HepG2 (cell line): ENCODE measurements at regions not wholly inside any gene's neighbourhood (a gene's known extent, or its start where the extent isn't known, plus 50 kb on each side); places are given as distances from the start of the nearest gene placed in this dataset.

Source experiments
- ATAC-seq: fragments of 200-7000 bp; cut with Tn5 transposase; 3 replicates; pipeline ENCODE4 v1.9.1; 2020; ENCODE audit warnings: mild to moderate bottlenecking, moderate library complexity
- BruUV-seq: library from RNA; stranded (reverse); fragments of 400-500 nt; replicated peaks from 2 replicates; lab custom pipeline; 2021; lab: Mats Ljungman, UMichigan
- CTCF ChIA-PET: fragments of 300-600 bp; formaldehyde crosslinking; extraction: SDS; loops from one replicate; lab custom pipeline; 2021; ENCODE audit warnings: low total read pairs, inconsistent platforms, low intra/inter-chr PET ratio; lab: Yijun Ruan, JAX
- POLR2A ChIA-PET: fragments of 350-600 bp; sonication (Branson Sonifier 250); formaldehyde crosslinking; loops from one replicate; lab custom pipeline; 2020; ENCODE audit warnings: antibody characterized with exemption, inconsistent platforms; lab: Yijun Ruan, JAX
- DNase-seq: peaks from one replicate; pipeline ENCODE4 v3.0.0-alpha.2; 2015; ENCODE audit warnings: low spot score
- FAIRE-seq: peaks from 3 replicates; lab custom pipeline; 2011; peaks lifted over from hg19 to GRCh38; lab: Jason Lieb, UNC
- H2AFZ ChIP-seq: one replicate; pipeline ENCODE4 v1.6.1; 2011; ENCODE audit warnings: low read length, inconsistent platforms
- H3K27ac ChIP-seq: fragments of 300-600 bp; 3 replicates; pipeline ENCODE4 v1.8.0; 2011; ENCODE audit warnings: mixed run types, mild to moderate bottlenecking, mixed read lengths, low read length, inconsistent platforms; ENCODE audit not compliant: insufficient read depth; ENCODE audit errors: extremely low read length
- H3K27me3 ChIP-seq, 2 experiments: fragments of 200-600 bp in 1 of 2; 2 replicates in 1 of 2; 3 replicates in 1 of 2; pipeline versions ENCODE4 v1.6.0 to v1.8.0; 2011; ENCODE audit warnings: low read length in 2 of 2, mild to moderate bottlenecking in 2 of 2, moderate library complexity in 2 of 2, inconsistent platforms in 1 of 2; ENCODE audit not compliant: insufficient read depth in 2 of 2, control insufficient read depth in 1 of 2
- H3K36me3 ChIP-seq, 2 experiments: fragments of 200-600 bp in 1 of 2; replicated peaks in 1 of 2; 2 replicates in 1 of 2; 3 replicates in 1 of 2; pipeline versions ENCODE4 v1.5.1 to v1.8.0; 2011; ENCODE audit warnings: low read length in 2 of 2, inconsistent platforms in 1 of 2; ENCODE audit not compliant: insufficient read depth in 2 of 2, control insufficient read depth in 1 of 2
- H3K4me1 ChIP-seq: 2 replicates; pipeline ENCODE4 v1.5.1; 2012; ENCODE audit warnings: low read length, inconsistent platforms; ENCODE audit not compliant: insufficient read depth
- H3K4me2 ChIP-seq: 2 replicates; pipeline ENCODE4 v1.6.0; 2011; ENCODE audit warnings: low read depth, low read length, inconsistent platforms
- H3K4me3 ChIP-seq, 3 experiments: fragments of 200-600 bp in 1 of 3; sonication (generic), shearing (Covaris generic) in 1 of 3; replicated peaks in 1 of 3; 2 replicates each; pipeline ENCODE4 v1.5.1; 2011 to 2016; ENCODE audit warnings: low read length in 3 of 3, inconsistent platforms in 2 of 3, low read depth in 2 of 3, mild to moderate bottlenecking in 2 of 3, control low read depth in 1 of 3, mixed read lengths in 1 of 3; ENCODE audit not compliant: insufficient read depth in 1 of 3
- H3K79me2 ChIP-seq: one replicate; pipeline ENCODE4 v1.6.1; 2011; ENCODE audit warnings: low read length, inconsistent platforms; ENCODE audit not compliant: insufficient read depth
- H3K9ac ChIP-seq: 2 replicates; pipeline ENCODE4 v1.6.0; 2011; ENCODE audit warnings: mild to moderate bottlenecking, low read depth, low read length, inconsistent platforms; ENCODE audit not compliant: insufficient read depth
- H3K9me3 ChIP-seq: 2 replicates; pipeline ENCODE4 v1.5.1; 2012; ENCODE audit warnings: mild to moderate bottlenecking, low read length
- H4K20me1 ChIP-seq: 2 replicates; pipeline ENCODE4 v1.6.0; 2011; ENCODE audit warnings: inconsistent platforms, mild to moderate bottlenecking, low read length, moderate library complexity; ENCODE audit not compliant: insufficient read depth
- ARID3A ChIP-seq: IDR thresholded peaks from 2 replicates; pipeline ENCODE4 v1.6.1; 2012; ENCODE audit warnings: low read depth, low read length, improper control_type of control experiment
- GABPA ChIP-seq, 2 experiments: IDR thresholded peaks; 2 replicates each; pipeline ENCODE4 v1.6.1; 2011 to 2016; ENCODE audit warnings: low read depth in 2 of 2, low read length in 1 of 2, missing biosample characterization in 1 of 2, missing genetic modification characterization in 1 of 2
- GPBP1L1 ChIP-seq: sonication (generic); formaldehyde crosslinking; IDR thresholded peaks from 2 replicates; pipeline ENCODE4 v1.5.0; 2020; ENCODE audit warnings: mild to moderate bottlenecking, missing genetic modification reagents
- HNF4G ChIP-seq, 2 experiments: sonication (generic) in 1 of 2; formaldehyde crosslinking in 1 of 2; IDR thresholded peaks; 2 replicates each; pipeline versions ENCODE4 v1.4.0 to v1.6.1; 2011 to 2020; ENCODE audit warnings: borderline replicate concordance in 2 of 2, low read depth in 2 of 2, mild to moderate bottlenecking in 2 of 2, low read length in 1 of 2, missing genetic modification reagents in 1 of 2, moderate library complexity in 1 of 2
- LBX2 ChIP-seq: sonication (generic); formaldehyde crosslinking; IDR thresholded peaks from 2 replicates; pipeline ENCODE4 v1.5.0; 2020; ENCODE audit warnings: missing genetic modification reagents, mild to moderate bottlenecking, borderline replicate concordance
- MXD4 ChIP-seq: IDR thresholded peaks from 2 replicates; pipeline ENCODE4 v1.6.1; 2016; ENCODE audit warnings: mild to moderate bottlenecking, missing biosample characterization, missing genetic modification reagents
- NFIB ChIP-seq: sonication (generic); formaldehyde crosslinking; IDR thresholded peaks from 2 replicates; pipeline ENCODE4 v1.9.0; 2021; ENCODE audit warnings: missing genetic modification reagents, mild to moderate bottlenecking, borderline replicate concordance
- RAD21 ChIP-seq: fragments of 450-650 bp; formaldehyde crosslinking; IDR thresholded peaks from 2 replicates; pipeline ENCODE4 v1.5.0; 2020; ENCODE audit warnings: mild to moderate bottlenecking
- RXRA ChIP-seq: sonication (generic); formaldehyde crosslinking; IDR thresholded peaks from 2 replicates; pipeline ENCODE4 v1.5.1; 2020; ENCODE audit warnings: missing genetic modification reagents
- SYNCRIP ChIP-seq: fragments of 200-400 bp; formaldehyde crosslinking; IDR thresholded peaks from 2 replicates; pipeline ENCODE4 v1.6.1; 2018; ENCODE audit warnings: mild to moderate bottlenecking, low read depth, low read length; ENCODE audit not compliant: insufficient read depth
- ZBTB8A ChIP-seq: sonication (generic); formaldehyde crosslinking; IDR thresholded peaks from 2 replicates; pipeline ENCODE4 v1.4.0; 2020; ENCODE audit warnings: mild to moderate bottlenecking, low read depth, missing genetic modification reagents, borderline replicate concordance
- ZNF124 ChIP-seq: sonication (generic); formaldehyde crosslinking; IDR thresholded peaks from 2 replicates; pipeline ENCODE4 v1.4.0; 2020; ENCODE audit warnings: missing genetic modification reagents
- ZNF530 ChIP-seq: sonication (generic); formaldehyde crosslinking; IDR thresholded peaks from 2 replicates; pipeline ENCODE4 v1.5.0; 2020; ENCODE audit warnings: low read depth, mild to moderate bottlenecking, missing genetic modification reagents
- ZSCAN9 ChIP-seq: IDR thresholded peaks from 2 replicates; pipeline ENCODE4 v1.6.1; 2016; ENCODE audit warnings: borderline replicate concordance
- WGBS: methylation state at CpG from one replicate; pipeline ENCODE4 v1.1.6; 2017; ENCODE audit warnings: low lambda C conversion rate; 5-methylcytosine and 5-hydroxymethylcytosine counted together
- in situ Hi-C: cut with HindIII; loops from 2 replicates; pipeline ENCODE4 v1.10.0; 2017; ENCODE audit warnings: low pct_unique_long_range_greater_than_20kb; ENCODE audit not compliant: extremely low pct_ligation_motif_present
- intact Hi-C: fragments of 100-400 bp; cut with micrococcal nuclease; formaldehyde crosslinking; loops from one replicate; pipeline ENCODE4 v1.10.0; 2022; ENCODE audit not compliant: unreplicated experiment

GRCh38 chr2:146561996-146562395 is 1282.8 kb upstream of the ACVR2A start:
- Histone ChIP-seq H3K4me2 (no peak overlapping the region), H3K4me3 (no peak overlapping the region), H2AFZ (no peak overlapping the region), H4K20me1 (no peaks in the 10 kb centered on the region), H3K9me3 (no peaks in the 10 kb centered on the region), H3K79me2 (no peaks in the 10 kb centered on the region), H3K27me3 (no peaks in the 10 kb centered on the region), H3K27ac (no peak overlapping the region), H3K9ac (no peak overlapping the region), H3K36me3 (no peaks in the 10 kb centered on the region)
- ATAC-seq (no peak), DNase-seq (no peak), FAIRE-seq (no peak)
- intact Hi-C loops (no loop called here), in situ Hi-C loops (no loop called here)
- WGBS = 23% methylated on average over 1 of the region's 1 CpG
- ChIA-PET POLR2A (no interaction called here), CTCF (no interaction called here)
- no TSS peak for BruUV-seq
- TF ChIP-seq NFIB (CRISPR knock-in tag) = no peak
- TF ChIP-seq ZSCAN9 = no peak
- no peak for TF ChIP-seq SYNCRIP
- no peak for TF ChIP-seq HNF4G (IDR thresholded peaks at IDR 0.05; ENCODE audit: borderline replicate concordance, low read depth, low read length)
- TF ChIP-seq HNF4G (CRISPR knock-in tag; IDR thresholded peaks at IDR 0.05; ENCODE audit: borderline replicate concordance, low read depth) = no peak
- TF ChIP-seq RXRA (CRISPR knock-in tag) = no peak
- TF ChIP-seq ZNF530 (CRISPR knock-in tag) = no peak
- TF ChIP-seq RAD21 (CRISPR knock-in tag) = no peak
- TF ChIP-seq GABPA (IDR thresholded peaks at IDR 0.05; ENCODE audit: low read depth, low read length) = no peak
- TF ChIP-seq GABPA (CRISPR knock-in tag; IDR thresholded peaks at IDR 0.05; ENCODE audit: low read depth) = no peak
- TF ChIP-seq GPBP1L1 (CRISPR knock-in tag) = no peak
- no peak for TF ChIP-seq MXD4 (CRISPR knock-in tag)
- TF ChIP-seq ZNF124 (CRISPR knock-in tag) = no peak
- no peak for TF ChIP-seq ARID3A
- no peak for TF ChIP-seq ZBTB8A
- no peak for TF ChIP-seq LBX2 (CRISPR knock-in tag)
- TF ChIP-seq, all 625 proteins: peak for 0
- H3K4me1 ChIP-seq = no peaks in the 10 kb centered on the region
